ENCODE measurements at regions not wholly inside any gene's neighbourhood (a gene's known extent, or its start where the extent isn't known, plus 50 kb on each side); places are given as distances from the start of the nearest gene placed in this dataset.

GRCh38 chr11:34825670-34826383 lies 90.4 kb downstream of the APIP start:
- no peak for TF ChIP-seq CTCF (IDR thresholded peaks at IDR 0.05 in 2 of 3, conservative IDR thresholded peaks at IDR 0.05 in 1 of 3; ENCODE audit: borderline replicate concordance in 1 of 3, insufficient read depth in 1 of 3, low read depth in 2 of 3, low read length in 2 of 3)
- no peak for TF ChIP-seq POLR2A (IDR thresholded peaks at IDR 0.05; ENCODE audit: borderline replicate concordance, extremely low read depth, insufficient read depth, insufficient read length)
- no peak for TF ChIP-seq EZH2 (IDR thresholded peaks at IDR 0.05)
